ENCODE measurements at regions not wholly inside any gene's neighbourhood (a gene's known extent, or its start where the extent isn't known, plus 50 kb on each side); places are given as distances from the start of the nearest gene placed in this dataset.

DNA sequence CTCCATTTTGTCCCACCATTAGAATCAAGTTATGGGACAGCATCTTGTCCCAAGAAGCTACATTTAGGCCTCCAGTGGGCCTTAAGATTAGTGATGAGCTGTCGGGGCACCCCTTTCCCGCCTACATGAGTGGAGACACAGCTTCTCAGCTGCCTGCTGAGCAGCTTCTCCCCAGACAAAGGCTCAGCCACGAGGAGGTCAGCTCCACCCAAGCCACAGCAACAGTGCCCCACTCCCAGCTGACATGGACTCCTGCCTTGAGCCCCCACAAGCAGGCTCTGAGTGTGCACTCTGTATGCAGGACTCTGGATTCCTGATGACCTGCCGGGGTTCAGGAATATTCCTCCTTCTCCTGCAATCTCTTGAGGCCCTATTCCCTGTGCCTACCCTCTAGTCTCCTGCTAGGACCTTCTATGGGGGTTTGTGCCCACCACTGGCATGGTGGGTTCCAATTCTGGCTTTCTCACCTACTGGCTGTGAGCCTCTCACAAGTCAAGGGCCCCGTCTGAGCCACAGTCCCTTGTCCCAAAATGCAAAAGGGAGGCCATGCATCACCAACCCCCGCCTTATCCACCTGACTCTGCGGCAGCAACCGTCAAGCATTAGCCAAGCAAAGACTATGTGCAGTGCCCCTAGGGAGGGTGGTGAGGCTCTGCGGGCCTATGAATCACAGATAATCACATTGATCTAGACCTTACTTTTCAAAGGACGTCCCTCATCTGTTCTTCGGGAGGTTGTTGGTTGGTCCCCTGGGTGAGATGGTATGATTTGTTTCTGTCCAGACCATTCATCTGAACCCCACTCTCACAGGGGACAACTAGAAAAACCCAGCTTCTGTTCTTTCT, 269.1 kb downstream of the MED10 start:
- Mint-ChIP-seq H3K4me3 (ENCODE audit: unreplicated experiment) (no peak overlapping the region), H3K27ac (ENCODE audit: unreplicated experiment) (no peak overlapping the region), H3K9me3 (ENCODE audit: unreplicated experiment) (no peaks in the 10 kb centered on the region), H3K36me3 (ENCODE audit: unreplicated experiment) (no peaks in the 10 kb centered on the region), H3K4me1 (ENCODE audit: low read depth, unreplicated experiment) (no peaks in the 10 kb centered on the region), H3K27me3 (ENCODE audit: unreplicated experiment) (peaks cover 2% of the 10 kb centered on the region)
- no peak for DNase-seq
- TF ChIP-seq, protein P1, sequence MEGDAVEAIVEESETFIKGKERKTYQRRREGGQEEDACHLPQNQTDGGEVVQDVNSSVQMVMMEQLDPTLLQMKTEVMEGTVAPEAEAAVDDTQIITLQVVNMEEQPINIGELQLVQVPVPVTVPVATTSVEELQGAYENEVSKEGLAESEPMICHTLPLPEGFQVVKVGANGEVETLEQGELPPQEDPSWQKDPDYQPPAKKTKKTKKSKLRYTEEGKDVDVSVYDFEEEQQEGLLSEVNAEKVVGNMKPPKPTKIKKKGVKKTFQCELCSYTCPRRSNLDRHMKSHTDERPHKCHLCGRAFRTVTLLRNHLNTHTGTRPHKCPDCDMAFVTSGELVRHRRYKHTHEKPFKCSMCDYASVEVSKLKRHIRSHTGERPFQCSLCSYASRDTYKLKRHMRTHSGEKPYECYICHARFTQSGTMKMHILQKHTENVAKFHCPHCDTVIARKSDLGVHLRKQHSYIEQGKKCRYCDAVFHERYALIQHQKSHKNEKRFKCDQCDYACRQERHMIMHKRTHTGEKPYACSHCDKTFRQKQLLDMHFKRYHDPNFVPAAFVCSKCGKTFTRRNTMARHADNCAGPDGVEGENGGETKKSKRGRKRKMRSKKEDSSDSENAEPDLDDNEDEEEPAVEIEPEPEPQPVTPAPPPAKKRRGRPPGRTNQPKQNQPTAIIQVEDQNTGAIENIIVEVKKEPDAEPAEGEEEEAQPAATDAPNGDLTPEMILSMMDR (IDR thresholded peaks at IDR 0.05; ENCODE audit: partially characterized antibody, unreplicated experiment), result no peak

DNA sequence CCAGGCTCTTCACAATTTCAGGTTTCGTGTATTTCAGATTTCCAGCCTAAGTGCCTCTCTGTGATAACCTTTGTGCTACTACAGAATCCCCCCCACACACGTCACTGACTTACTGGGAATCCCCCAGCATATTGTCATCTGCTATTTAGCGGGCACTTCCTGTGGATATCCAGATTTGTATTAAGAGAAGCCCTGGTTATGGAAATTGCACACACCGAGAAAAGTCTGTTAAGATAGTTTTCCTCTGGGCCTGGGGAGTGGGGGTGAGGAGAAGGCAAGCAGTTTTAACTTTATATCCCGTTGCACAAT, 269.9 kb downstream of the MED10 start:
- no peaks in the 10 kb centered on the region for H3K4me1 Mint-ChIP-seq (ENCODE audit: low read depth, unreplicated experiment)
- no peak for DNase-seq
- no peaks in the 10 kb centered on the region for H3K9me3 Mint-ChIP-seq (ENCODE audit: unreplicated experiment)
- TF ChIP-seq, protein P1 (IDR thresholded peaks at IDR 0.05; ENCODE audit: partially characterized antibody, unreplicated experiment), result no peak
- H3K27ac Mint-ChIP-seq (ENCODE audit: unreplicated experiment), result no peak overlapping the region
- H3K4me3 Mint-ChIP-seq (ENCODE audit: unreplicated experiment), result no peak overlapping the region
- no peaks in the 10 kb centered on the region for H3K36me3 Mint-ChIP-seq (ENCODE audit: unreplicated experiment)
- H3K27me3 Mint-ChIP-seq (ENCODE audit: unreplicated experiment), result peaks cover 2% of the 10 kb centered on the region

DNA sequence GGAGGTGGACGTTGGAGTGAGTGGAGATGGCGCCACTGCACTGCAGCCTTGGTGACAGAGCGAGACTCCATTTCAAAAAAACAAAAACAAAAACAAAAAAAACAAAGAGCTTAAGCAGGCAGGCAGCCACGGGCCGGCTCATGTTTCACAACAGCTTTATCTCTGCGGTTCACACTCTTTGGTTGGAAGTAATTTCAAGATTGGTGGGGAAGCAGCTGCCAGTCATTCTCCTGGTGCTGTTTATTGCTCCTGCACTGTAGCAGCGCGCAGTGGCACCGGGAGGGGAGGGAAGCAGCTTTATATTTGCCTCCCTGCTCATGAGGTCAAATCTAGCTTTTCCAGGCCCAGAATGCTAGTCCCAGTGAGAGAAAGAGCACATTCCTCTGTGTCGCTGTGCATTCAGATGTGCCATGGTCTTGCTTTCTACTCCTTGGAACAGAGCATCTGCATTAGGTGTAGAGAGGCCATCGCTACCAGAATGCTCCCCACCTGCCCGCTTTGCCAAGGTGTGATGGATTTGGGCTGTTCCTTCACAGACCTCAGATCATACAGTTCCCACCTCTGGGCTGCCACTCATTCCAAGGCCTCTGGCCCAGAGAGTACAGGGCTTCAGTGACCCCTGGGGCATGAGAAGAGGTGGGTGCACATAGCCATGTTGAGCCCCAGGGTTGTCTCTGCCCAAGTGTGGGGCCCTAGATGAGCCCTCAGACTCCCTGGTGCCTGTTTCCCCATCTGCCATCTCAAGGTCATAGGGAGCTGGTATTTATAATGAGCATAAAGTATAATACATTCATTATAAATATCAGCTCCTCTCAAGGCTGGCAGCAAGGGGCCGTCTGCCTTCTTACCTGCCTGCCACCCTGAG, 270.4 kb downstream of the MED10 start:
- H3K27ac Mint-ChIP-seq (ENCODE audit: unreplicated experiment), result no peak overlapping the region
- H3K27me3 Mint-ChIP-seq (ENCODE audit: unreplicated experiment), result peaks cover 2% of the 10 kb centered on the region
- no peaks in the 10 kb centered on the region for H3K9me3 Mint-ChIP-seq (ENCODE audit: unreplicated experiment)
- H3K4me3 Mint-ChIP-seq (ENCODE audit: unreplicated experiment), result no peak overlapping the region
- H3K36me3 Mint-ChIP-seq (ENCODE audit: unreplicated experiment), result no peaks in the 10 kb centered on the region
- no peaks in the 10 kb centered on the region for H3K4me1 Mint-ChIP-seq (ENCODE audit: low read depth, unreplicated experiment)
- TF ChIP-seq, protein P1 (IDR thresholded peaks at IDR 0.05; ENCODE audit: partially characterized antibody, unreplicated experiment), result no peak
- no peak for DNase-seq

DNA sequence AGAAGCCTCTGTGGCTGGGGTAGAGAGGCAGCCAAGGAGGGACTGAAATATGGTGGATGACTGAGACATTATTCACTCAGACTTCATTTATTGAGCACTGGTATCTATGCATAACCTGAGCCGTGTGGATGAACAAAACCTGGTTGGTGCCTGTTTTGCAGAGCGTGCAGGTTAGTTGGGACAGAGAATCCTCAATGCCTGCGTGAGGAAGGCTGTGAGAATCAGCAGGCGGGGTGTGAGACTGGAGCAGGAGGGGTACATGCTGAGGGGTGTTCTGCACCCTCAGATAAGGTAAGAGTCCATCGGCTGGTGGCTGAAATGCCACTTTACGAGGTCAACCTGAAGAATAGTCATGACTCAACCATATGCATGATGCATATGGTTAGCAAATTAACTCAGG, 271.6 kb downstream of the MED10 start:
- Mint-ChIP-seq H3K36me3 (ENCODE audit: unreplicated experiment) (no peaks in the 10 kb centered on the region), H3K4me1 (ENCODE audit: low read depth, unreplicated experiment) (no peaks in the 10 kb centered on the region), H3K27ac (ENCODE audit: unreplicated experiment) (no peak overlapping the region), H3K27me3 (ENCODE audit: unreplicated experiment) (peaks cover 2% of the 10 kb centered on the region), H3K4me3 (ENCODE audit: unreplicated experiment) (no peak overlapping the region), H3K9me3 (ENCODE audit: unreplicated experiment) (no peaks in the 10 kb centered on the region)
- TF ChIP-seq, protein P1 (IDR thresholded peaks at IDR 0.05; ENCODE audit: partially characterized antibody, unreplicated experiment), result no peak
- no peak for DNase-seq

DNA sequence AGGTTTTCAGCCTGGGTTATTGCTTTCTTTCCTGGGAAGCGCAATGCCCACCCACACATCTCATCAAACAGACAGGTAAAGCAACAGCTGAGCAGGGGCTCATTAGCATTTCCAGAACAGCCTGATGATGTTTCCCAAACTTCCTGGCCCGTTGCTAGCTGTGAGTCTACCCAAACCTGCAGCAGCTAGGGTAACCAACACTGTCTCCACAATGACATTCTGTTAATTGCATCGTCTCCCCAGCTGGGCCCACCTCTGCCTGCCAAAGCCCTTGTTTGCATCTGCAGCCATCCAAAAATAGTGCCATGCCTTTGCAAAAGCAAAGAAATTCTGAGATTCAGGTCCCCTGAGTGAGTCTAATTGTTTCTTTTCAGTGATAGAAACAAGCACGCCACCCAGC, 273.0 kb downstream of the MED10 start:
- no peaks in the 10 kb centered on the region for H3K9me3 Mint-ChIP-seq (ENCODE audit: unreplicated experiment)
- TF ChIP-seq, protein P1 (IDR thresholded peaks at IDR 0.05; ENCODE audit: partially characterized antibody, unreplicated experiment), result no peak
- H3K27ac Mint-ChIP-seq (ENCODE audit: unreplicated experiment), result no peak overlapping the region
- DNase-seq, result no peak
- no peaks in the 10 kb centered on the region for H3K36me3 Mint-ChIP-seq (ENCODE audit: unreplicated experiment)
- peaks cover 2% of the 10 kb centered on the region for H3K27me3 Mint-ChIP-seq (ENCODE audit: unreplicated experiment)
- H3K4me3 Mint-ChIP-seq (ENCODE audit: unreplicated experiment), result no peak overlapping the region
- no peaks in the 10 kb centered on the region for H3K4me1 Mint-ChIP-seq (ENCODE audit: low read depth, unreplicated experiment)

All from glutamatergic neuron (in vitro differentiated cells).